ENCODE measurements at regions not wholly inside any gene's neighbourhood (a gene's known extent, or its start where the extent isn't known, plus 50 kb on each side); places are given as distances from the start of the nearest gene placed in this dataset.

- TF ChIP-seq FOXP2 (optimal IDR thresholded peaks at IDR 0.05; ENCODE audit: borderline replicate concordance, extremely low read depth, extremely low read length, insufficient read depth) = no peak
- TF ChIP-seq, protein P1, sequence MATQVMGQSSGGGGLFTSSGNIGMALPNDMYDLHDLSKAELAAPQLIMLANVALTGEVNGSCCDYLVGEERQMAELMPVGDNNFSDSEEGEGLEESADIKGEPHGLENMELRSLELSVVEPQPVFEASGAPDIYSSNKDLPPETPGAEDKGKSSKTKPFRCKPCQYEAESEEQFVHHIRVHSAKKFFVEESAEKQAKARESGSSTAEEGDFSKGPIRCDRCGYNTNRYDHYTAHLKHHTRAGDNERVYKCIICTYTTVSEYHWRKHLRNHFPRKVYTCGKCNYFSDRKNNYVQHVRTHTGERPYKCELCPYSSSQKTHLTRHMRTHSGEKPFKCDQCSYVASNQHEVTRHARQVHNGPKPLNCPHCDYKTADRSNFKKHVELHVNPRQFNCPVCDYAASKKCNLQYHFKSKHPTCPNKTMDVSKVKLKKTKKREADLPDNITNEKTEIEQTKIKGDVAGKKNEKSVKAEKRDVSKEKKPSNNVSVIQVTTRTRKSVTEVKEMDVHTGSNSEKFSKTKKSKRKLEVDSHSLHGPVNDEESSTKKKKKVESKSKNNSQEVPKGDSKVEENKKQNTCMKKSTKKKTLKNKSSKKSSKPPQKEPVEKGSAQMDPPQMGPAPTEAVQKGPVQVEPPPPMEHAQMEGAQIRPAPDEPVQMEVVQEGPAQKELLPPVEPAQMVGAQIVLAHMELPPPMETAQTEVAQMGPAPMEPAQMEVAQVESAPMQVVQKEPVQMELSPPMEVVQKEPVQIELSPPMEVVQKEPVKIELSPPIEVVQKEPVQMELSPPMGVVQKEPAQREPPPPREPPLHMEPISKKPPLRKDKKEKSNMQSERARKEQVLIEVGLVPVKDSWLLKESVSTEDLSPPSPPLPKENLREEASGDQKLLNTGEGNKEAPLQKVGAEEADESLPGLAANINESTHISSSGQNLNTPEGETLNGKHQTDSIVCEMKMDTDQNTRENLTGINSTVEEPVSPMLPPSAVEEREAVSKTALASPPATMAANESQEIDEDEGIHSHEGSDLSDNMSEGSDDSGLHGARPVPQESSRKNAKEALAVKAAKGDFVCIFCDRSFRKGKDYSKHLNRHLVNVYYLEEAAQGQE (IDR thresholded peaks at IDR 0.05; ENCODE audit: insufficient read depth in 1 of 2, low read depth in 2 of 2, low read length in 2 of 2) = no peak
- TF ChIP-seq SIN3A (IDR thresholded peaks at IDR 0.05; ENCODE audit: borderline replicate concordance, insufficient read depth, low read length) = no peak
- no peak for TF ChIP-seq POLR2AphosphoS5 (IDR thresholded peaks at IDR 0.05; ENCODE audit: low read depth, low read length)
- TF ChIP-seq TAF1 (IDR thresholded peaks at IDR 0.05; ENCODE audit: borderline replicate concordance, insufficient read depth, low read length) = no peak
These were observed 573.8 kb upstream of the NDST4 start for GRCh38 chr4:115687052-115687755.

GRCh38 chr4:115678425-115678941, 565.1 kb upstream of the NDST4 start:
- TF ChIP-seq, protein P1 (IDR thresholded peaks at IDR 0.05; ENCODE audit: insufficient read depth in 1 of 2, low read depth in 2 of 2, low read length in 2 of 2) = no peak
- TF ChIP-seq SIN3A (IDR thresholded peaks at IDR 0.05; ENCODE audit: borderline replicate concordance, insufficient read depth, low read length) = no peak
- TF ChIP-seq FOXP2 (optimal IDR thresholded peaks at IDR 0.05; ENCODE audit: borderline replicate concordance, extremely low read depth, extremely low read length, insufficient read depth) = no peak

DNA sequence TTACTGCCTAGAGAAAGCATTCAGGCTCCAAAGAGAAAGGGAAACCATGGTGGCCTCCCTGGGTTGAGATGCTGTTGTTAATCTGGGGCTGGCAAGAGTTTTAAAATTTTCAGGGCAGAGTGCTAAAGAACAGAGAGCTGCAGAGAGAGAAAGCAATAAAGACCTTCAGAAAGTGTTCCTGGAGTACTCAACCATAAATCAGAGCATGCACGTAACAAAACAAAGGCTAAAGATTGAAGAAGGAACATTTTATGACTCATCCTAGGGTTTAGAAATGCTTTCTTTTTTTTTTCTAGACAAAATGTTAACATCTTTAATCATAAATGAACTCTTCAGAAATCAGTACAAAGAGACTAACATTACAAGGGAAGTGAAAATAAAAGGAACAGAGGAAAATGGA, 562.3 kb upstream of the NDST4 start:
- no peak for TF ChIP-seq FOXP2 (optimal IDR thresholded peaks at IDR 0.05; ENCODE audit: borderline replicate concordance, extremely low read depth, extremely low read length, insufficient read depth)
- TF ChIP-seq, protein P1 (IDR thresholded peaks at IDR 0.05; ENCODE audit: insufficient read depth in 1 of 2, low read depth in 2 of 2, low read length in 2 of 2) = no peak
- TF ChIP-seq SIN3A (IDR thresholded peaks at IDR 0.05; ENCODE audit: borderline replicate concordance, insufficient read depth, low read length) = no peak
- no peak for TF ChIP-seq POLR2AphosphoS5 (IDR thresholded peaks at IDR 0.05; ENCODE audit: low read depth, low read length)
- TF ChIP-seq TAF1 (IDR thresholded peaks at IDR 0.05; ENCODE audit: borderline replicate concordance, insufficient read depth, low read length) = no peak

DNA sequence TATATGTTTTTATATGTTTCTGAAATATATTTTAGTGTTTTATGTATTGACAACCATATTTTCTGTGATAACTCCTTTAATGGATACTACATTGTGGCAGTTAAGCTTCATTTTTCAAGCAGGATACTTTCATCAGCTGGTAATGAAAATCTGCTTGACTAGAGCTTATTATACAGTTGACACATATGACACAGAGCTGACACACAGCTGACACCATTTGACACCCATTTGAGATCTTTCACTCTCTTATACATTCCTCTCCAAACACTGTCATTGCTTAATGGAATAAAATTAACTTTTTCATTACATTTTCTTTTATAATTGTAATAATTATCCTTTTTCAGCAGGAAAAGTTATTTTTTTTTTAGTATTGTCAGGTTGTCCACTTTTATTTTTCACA, 561.1 kb upstream of the NDST4 start:
- no peak for TF ChIP-seq POLR2AphosphoS5 (IDR thresholded peaks at IDR 0.05; ENCODE audit: low read depth, low read length)
- TF ChIP-seq FOXP2 (optimal IDR thresholded peaks at IDR 0.05; ENCODE audit: borderline replicate concordance, extremely low read depth, extremely low read length, insufficient read depth) = no peak
- TF ChIP-seq SIN3A (IDR thresholded peaks at IDR 0.05; ENCODE audit: borderline replicate concordance, insufficient read depth, low read length) = no peak
- TF ChIP-seq, protein P1 (IDR thresholded peaks at IDR 0.05; ENCODE audit: insufficient read depth in 1 of 2, low read depth in 2 of 2, low read length in 2 of 2) = no peak
- no peak for TF ChIP-seq TAF1 (IDR thresholded peaks at IDR 0.05; ENCODE audit: borderline replicate concordance, insufficient read depth, low read length)

All from PFSK-1 (cell line).